ENCODE measurements at regions not wholly inside any gene's neighbourhood (a gene's known extent, or its start where the extent isn't known, plus 50 kb on each side); places are given as distances from the start of the nearest gene placed in this dataset.

DNA sequence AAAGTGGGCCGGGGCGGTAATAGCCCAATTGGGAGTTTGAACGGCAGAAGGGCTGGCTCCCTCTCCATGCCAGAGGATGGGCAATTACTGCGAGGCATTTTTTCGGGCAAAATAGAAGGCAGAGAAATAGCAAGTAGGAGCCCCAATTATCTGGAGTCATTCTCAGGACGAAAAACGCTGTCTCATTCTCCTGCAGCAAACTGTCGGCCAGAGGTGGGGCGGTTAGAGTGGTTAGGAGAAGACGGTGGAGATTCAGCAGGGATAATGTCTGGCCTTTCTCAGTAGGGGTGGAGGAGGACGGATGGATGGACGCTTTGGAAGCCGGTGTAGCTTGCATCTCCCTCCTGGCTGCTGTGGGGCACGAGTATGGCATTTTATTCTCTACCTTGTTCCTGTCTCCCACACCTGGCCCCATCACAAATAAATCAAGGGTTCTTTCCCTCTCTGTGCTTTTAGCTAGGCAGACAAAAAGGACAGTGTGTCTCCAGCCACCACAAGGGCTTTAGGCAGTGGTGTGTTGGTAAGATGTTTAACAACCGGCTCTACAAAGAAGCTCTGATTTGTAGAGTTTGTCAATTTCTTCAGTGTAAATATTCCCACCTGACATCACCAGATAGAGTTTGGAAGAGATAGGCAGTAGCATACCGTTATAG, 140.5 kb upstream of the LHX5 start (continued):
- TF ChIP-seq, protein P1, sequence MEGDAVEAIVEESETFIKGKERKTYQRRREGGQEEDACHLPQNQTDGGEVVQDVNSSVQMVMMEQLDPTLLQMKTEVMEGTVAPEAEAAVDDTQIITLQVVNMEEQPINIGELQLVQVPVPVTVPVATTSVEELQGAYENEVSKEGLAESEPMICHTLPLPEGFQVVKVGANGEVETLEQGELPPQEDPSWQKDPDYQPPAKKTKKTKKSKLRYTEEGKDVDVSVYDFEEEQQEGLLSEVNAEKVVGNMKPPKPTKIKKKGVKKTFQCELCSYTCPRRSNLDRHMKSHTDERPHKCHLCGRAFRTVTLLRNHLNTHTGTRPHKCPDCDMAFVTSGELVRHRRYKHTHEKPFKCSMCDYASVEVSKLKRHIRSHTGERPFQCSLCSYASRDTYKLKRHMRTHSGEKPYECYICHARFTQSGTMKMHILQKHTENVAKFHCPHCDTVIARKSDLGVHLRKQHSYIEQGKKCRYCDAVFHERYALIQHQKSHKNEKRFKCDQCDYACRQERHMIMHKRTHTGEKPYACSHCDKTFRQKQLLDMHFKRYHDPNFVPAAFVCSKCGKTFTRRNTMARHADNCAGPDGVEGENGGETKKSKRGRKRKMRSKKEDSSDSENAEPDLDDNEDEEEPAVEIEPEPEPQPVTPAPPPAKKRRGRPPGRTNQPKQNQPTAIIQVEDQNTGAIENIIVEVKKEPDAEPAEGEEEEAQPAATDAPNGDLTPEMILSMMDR (IDR thresholded peaks at IDR 0.05) = no peak
- TF ChIP-seq EHF (CRISPR knock-in tag; IDR thresholded peaks at IDR 0.05) (no peak), MAFK (IDR thresholded peaks at IDR 0.05; ENCODE audit: partially characterized antibody) (no peak)

DNA sequence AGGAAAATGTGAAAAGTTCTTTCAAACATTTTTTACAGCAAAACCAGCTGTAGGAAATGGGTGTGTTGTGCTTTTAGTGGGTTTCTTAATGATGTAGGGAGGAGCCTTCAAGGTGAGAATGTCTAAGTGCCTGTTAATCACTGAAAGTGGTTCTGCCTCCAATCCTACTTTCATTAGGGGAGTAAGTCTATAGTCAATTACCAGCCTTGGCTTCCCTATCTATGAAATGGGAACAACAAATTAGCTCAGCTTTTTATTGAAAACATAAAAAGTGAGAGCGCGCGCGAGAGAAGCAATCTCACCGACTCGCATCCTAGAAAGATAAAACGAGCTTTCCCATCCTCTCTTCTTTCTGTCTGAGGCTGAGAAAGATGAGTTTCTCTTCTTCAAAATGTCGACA, 140.0 kb upstream of the LHX5 start:
- Histone ChIP-seq H3K4me3 (no peak overlapping the region), H3K9me3 (peaks cover 3% of the 10 kb centered on the region; the same call in 1 of the 3 replicates), H3K4me1 (no peaks in the 10 kb centered on the region), H3K4me2 (no peak overlapping the region), H3K27ac (no peak overlapping the region)
- ChIA-PET CTCF (no interaction called here), POLR2A (no interaction called here)
- FAIRE-seq = no peak
- no peak for TF ChIP-seq HDAC2 (IDR thresholded peaks at IDR 0.05)
- 76% methylated on average over 8 of the region's 8 CpGs for WGBS (ENCODE audit: missing lambda C conversion rate)
- no peak for ATAC-seq
- no peak for DNase-seq (ENCODE audit: low read depth in 1 of 2, low spot score in 1 of 2)

DNA sequence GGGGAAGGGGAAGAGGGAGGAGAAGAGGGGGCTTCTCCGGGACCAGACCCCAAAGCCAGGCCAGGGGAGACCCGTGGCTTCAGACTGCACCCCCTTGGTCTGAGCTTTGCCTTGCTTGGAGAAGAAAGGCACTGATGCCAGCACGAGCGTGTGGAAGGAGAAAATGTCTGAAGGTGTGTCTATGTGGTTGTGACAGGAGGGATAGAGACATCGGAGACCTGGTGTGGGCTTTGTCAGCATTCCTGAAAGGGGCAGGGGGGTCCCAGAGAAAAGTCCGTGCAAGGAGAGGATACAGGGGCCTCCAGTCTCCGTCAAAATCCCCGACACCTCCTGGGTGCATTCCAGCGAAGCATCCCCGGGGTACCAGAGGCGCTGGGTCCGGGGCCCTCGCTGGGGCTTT, 139.0 kb upstream of the LHX5 start:
- Histone ChIP-seq H3K9me3 (peaks cover 3% of the 10 kb centered on the region; the same call in 1 of the 3 replicates), H3K4me1 (no peaks in the 10 kb centered on the region), H3K27ac (no peak overlapping the region), H3K4me3 (no peak overlapping the region), H3K4me2 (no peak overlapping the region)
- 32% methylated on average over 13 of the region's 13 CpGs for WGBS (ENCODE audit: missing lambda C conversion rate)
- ATAC-seq (no peak), FAIRE-seq (no peak), DNase-seq (ENCODE audit: low read depth in 1 of 2, low spot score in 1 of 2) (no peak)
- ChIA-PET POLR2A (no interaction called here), CTCF (interaction anchor here (0.9 to 1.4 kb wide), 2 partner anchors 12 to 75 kb away, joined by 3 to 4 read pairs; no protein-coding TSS in a partner anchor)
- TF ChIP-seq MAZ (IDR thresholded peaks at IDR 0.05; ENCODE audit: borderline replicate concordance, low read depth, low read length) = no peak
- no peak for TF ChIP-seq SMC3 (IDR thresholded peaks at IDR 0.05)
- no peak for TF ChIP-seq RFX5 (IDR thresholded peaks at IDR 0.05)
- TF ChIP-seq, protein P2, sequence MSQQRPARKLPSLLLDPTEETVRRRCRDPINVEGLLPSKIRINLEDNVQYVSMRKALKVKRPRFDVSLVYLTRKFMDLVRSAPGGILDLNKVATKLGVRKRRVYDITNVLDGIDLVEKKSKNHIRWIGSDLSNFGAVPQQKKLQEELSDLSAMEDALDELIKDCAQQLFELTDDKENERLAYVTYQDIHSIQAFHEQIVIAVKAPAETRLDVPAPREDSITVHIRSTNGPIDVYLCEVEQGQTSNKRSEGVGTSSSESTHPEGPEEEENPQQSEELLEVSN (IDR thresholded peaks at IDR 0.05; ENCODE audit: borderline replicate concordance, low read depth) = no peak
- TF ChIP-seq RCOR1 (IDR thresholded peaks at IDR 0.05; ENCODE audit: low read depth, low read length) = no peak
- TF ChIP-seq RARB (CRISPR knock-in tag; IDR thresholded peaks at IDR 0.05) = no peak
- no peak for TF ChIP-seq HOXB5 (CRISPR knock-in tag; IDR thresholded peaks at IDR 0.05)
- TF ChIP-seq ZSCAN20 (CRISPR knock-in tag; IDR thresholded peaks at IDR 0.05) = no peak
- TF ChIP-seq BHLHE40 (IDR thresholded peaks at IDR 0.05; ENCODE audit: low read depth, low read length) = no peak
- no peak for TF ChIP-seq CHD4 (IDR thresholded peaks at IDR 0.05; ENCODE audit: borderline replicate concordance)
- no peak for TF ChIP-seq FOXS1 (CRISPR knock-in tag; IDR thresholded peaks at IDR 0.05)
- no peak for TF ChIP-seq ZFP36 (IDR thresholded peaks at IDR 0.05; ENCODE audit: borderline replicate concordance, partially characterized antibody)
- TF ChIP-seq CEBPB (IDR thresholded peaks at IDR 0.05) = no peak
- TF ChIP-seq, protein P3, sequence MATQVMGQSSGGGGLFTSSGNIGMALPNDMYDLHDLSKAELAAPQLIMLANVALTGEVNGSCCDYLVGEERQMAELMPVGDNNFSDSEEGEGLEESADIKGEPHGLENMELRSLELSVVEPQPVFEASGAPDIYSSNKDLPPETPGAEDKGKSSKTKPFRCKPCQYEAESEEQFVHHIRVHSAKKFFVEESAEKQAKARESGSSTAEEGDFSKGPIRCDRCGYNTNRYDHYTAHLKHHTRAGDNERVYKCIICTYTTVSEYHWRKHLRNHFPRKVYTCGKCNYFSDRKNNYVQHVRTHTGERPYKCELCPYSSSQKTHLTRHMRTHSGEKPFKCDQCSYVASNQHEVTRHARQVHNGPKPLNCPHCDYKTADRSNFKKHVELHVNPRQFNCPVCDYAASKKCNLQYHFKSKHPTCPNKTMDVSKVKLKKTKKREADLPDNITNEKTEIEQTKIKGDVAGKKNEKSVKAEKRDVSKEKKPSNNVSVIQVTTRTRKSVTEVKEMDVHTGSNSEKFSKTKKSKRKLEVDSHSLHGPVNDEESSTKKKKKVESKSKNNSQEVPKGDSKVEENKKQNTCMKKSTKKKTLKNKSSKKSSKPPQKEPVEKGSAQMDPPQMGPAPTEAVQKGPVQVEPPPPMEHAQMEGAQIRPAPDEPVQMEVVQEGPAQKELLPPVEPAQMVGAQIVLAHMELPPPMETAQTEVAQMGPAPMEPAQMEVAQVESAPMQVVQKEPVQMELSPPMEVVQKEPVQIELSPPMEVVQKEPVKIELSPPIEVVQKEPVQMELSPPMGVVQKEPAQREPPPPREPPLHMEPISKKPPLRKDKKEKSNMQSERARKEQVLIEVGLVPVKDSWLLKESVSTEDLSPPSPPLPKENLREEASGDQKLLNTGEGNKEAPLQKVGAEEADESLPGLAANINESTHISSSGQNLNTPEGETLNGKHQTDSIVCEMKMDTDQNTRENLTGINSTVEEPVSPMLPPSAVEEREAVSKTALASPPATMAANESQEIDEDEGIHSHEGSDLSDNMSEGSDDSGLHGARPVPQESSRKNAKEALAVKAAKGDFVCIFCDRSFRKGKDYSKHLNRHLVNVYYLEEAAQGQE (IDR thresholded peaks at IDR 0.05) = no peak
- no peak for TF ChIP-seq FOSL2 (IDR thresholded peaks at IDR 0.05)
- no peak for TF ChIP-seq FOSL2 (CRISPR knock-in tag; IDR thresholded peaks at IDR 0.05)
- TF ChIP-seq HOXB13 (CRISPR knock-in tag; IDR thresholded peaks at IDR 0.05; ENCODE audit: low read depth) = no peak
